Naive thymus-derived CD4-positive, alpha-beta T cell (primary cell): ENCODE measurements at regions not wholly inside any gene's neighbourhood (a gene's known extent, or its start where the extent isn't known, plus 50 kb on each side); places are given as distances from the start of the nearest gene placed in this dataset.
"Not testable (repeated sequence)": the region's sequence is repeated elsewhere in the genome, so short reads cannot be mapped to it uniquely, and the experiment has no call there.

ENCODE experiments used
- ATAC-seq: fragments of 150-1000 bp; cut with Tn5 transposase; 2 replicates; pipeline ENCODE4 v1.10.0; 2021; ENCODE audit warnings: mild to moderate bottlenecking, moderate library complexity
- CTCF ChIA-PET: fragments of 350-600 bp; sonication (Branson Sonifier 250); formaldehyde crosslinking; loops from one replicate; lab custom pipeline; 2021; ENCODE audit warnings: antibody characterized with exemption; lab: Charles Lee
- POLR2A ChIA-PET: fragments of 350-600 bp; sonication (Branson Sonifier 250); formaldehyde crosslinking; loops from one replicate; lab custom pipeline; 2021; ENCODE audit warnings: antibody characterized with exemption, inconsistent platforms; lab: Charles Lee
- DNase-seq, 9 donors: peaks; one replicate each; pipeline versions ENCODE4 v3.0.0 to v3.0.0-alpha.2; 2020 to 2022; ENCODE audit warnings: mixed read lengths in 1 of 9
- H3K27ac ChIP-seq: one replicate; pipeline ENCODE4 v1.7.0; 2013; ENCODE audit warnings: mild to moderate bottlenecking, low read depth, low read length, moderate library complexity
- H3K27me3 ChIP-seq, 2 donors: one replicate each; pipeline ENCODE4 v1.7.0; 2013; ENCODE audit warnings: low read length in 2 of 2, mild to moderate bottlenecking in 2 of 2, moderate library complexity in 2 of 2; ENCODE audit not compliant: control insufficient read depth in 2 of 2, insufficient read depth in 2 of 2
- H3K36me3 ChIP-seq, 3 experiments: 1 replicate in 2 of 3; 2 replicates in 1 of 3; pipeline ENCODE4 v1.7.0; 2013; ENCODE audit warnings: low read length in 3 of 3, mild to moderate bottlenecking in 3 of 3, moderate library complexity in 1 of 3; ENCODE audit not compliant: insufficient read depth in 3 of 3, control insufficient read depth in 2 of 3
- H3K4me1 ChIP-seq, 2 donors: one replicate each; pipeline ENCODE4 v1.7.0; 2013; ENCODE audit warnings: low read length in 2 of 2, mild to moderate bottlenecking in 2 of 2, moderate library complexity in 1 of 2; ENCODE audit not compliant: control insufficient read depth in 2 of 2, insufficient read depth in 2 of 2
- H3K4me3 ChIP-seq: 2 replicates; pipeline ENCODE4 v1.7.0; 2013; ENCODE audit warnings: mild to moderate bottlenecking, low read length
- H3K9me3 ChIP-seq, 3 experiments: 1 replicate in 2 of 3; 2 replicates in 1 of 3; pipeline ENCODE4 v1.7.0; 2013; ENCODE audit warnings: low read length in 3 of 3; ENCODE audit not compliant: control insufficient read depth in 2 of 3
- H3K27ac Mint-ChIP-seq, 9 donors: one replicate each; pipeline ENCODE4 v1.8.0; 2020 to 2022; ENCODE audit warnings: mixed read lengths in 9 of 9, mild to moderate bottlenecking in 8 of 9, moderate library complexity in 5 of 9, inconsistent platforms in 2 of 9
- H3K27me3 Mint-ChIP-seq, 5 donors: one replicate each; pipeline ENCODE4 v1.8.0; 2021 to 2022; ENCODE audit warnings: mixed read lengths in 5 of 5, mild to moderate bottlenecking in 1 of 5
- H3K36me3 Mint-ChIP-seq, 5 donors: one replicate each; pipeline ENCODE4 v1.8.0; 2020 to 2022; ENCODE audit warnings: mixed read lengths in 5 of 5, mild to moderate bottlenecking in 3 of 5, inconsistent platforms in 1 of 5
- H3K4me1 Mint-ChIP-seq, 7 donors: one replicate each; pipeline ENCODE4 v1.8.0; 2020 to 2022; ENCODE audit warnings: mixed read lengths in 7 of 7, mild to moderate bottlenecking in 3 of 7, inconsistent platforms in 1 of 7
- H3K4me3 Mint-ChIP-seq, 10 donors: one replicate each; pipeline ENCODE4 v1.8.0; 2020 to 2022; ENCODE audit warnings: mild to moderate bottlenecking in 10 of 10, mixed read lengths in 10 of 10, moderate library complexity in 6 of 10, inconsistent platforms in 2 of 10
- H3K9me3 Mint-ChIP-seq, 11 donors: one replicate each; pipeline ENCODE4 v1.8.0; 2020 to 2022; ENCODE audit warnings: mixed read lengths in 11 of 11, mild to moderate bottlenecking in 4 of 11, inconsistent platforms in 1 of 11, moderate library complexity in 1 of 11
- intact Hi-C, 2 donors: fragments of 100-400 bp; cut with micrococcal nuclease; formaldehyde crosslinking; loops; one replicate each; pipeline ENCODE4 v1.15.1; 2023

DNA sequence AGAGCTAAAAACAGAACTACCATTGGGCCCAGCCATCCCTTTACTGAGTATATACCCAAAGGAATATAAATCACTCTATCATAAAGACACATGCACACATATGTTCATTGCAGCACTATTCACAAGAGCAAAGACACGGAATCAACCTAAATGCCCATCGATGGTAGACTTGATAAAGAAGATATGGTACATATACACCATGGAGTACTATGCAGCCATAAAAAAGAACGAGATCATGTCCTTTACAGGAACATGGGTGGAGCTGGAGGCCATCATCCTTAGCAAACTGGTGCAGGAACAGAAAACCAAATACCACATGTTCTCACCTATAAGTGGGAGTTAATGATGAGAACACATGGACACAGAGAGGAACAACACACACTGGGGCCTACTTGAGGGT lies 227.1 kb upstream of the RBBP8 start:
- CTCF ChIA-PET, H3K9me3 ChIP-seq, POLR2A ChIA-PET, H3K4me3 ChIP-seq, DNase-seq, H3K27me3 ChIP-seq, H3K36me3 Mint-ChIP-seq, H3K4me1 ChIP-seq, H3K36me3 ChIP-seq, H3K4me3 Mint-ChIP-seq, H3K4me1 Mint-ChIP-seq, ATAC-seq, H3K9me3 Mint-ChIP-seq, H3K27ac ChIP-seq, H3K27ac Mint-ChIP-seq: not testable (repeated sequence)
- peaks cover 0 to 14% (median 5%) of the 10 kb centered on the region in 5 donors for H3K27me3 Mint-ChIP-seq
- intact Hi-C loops = loop anchor here (10.0 kb wide), 2 partner anchors 711 to 1221 kb away; no protein-coding TSS in a partner anchor

DNA sequence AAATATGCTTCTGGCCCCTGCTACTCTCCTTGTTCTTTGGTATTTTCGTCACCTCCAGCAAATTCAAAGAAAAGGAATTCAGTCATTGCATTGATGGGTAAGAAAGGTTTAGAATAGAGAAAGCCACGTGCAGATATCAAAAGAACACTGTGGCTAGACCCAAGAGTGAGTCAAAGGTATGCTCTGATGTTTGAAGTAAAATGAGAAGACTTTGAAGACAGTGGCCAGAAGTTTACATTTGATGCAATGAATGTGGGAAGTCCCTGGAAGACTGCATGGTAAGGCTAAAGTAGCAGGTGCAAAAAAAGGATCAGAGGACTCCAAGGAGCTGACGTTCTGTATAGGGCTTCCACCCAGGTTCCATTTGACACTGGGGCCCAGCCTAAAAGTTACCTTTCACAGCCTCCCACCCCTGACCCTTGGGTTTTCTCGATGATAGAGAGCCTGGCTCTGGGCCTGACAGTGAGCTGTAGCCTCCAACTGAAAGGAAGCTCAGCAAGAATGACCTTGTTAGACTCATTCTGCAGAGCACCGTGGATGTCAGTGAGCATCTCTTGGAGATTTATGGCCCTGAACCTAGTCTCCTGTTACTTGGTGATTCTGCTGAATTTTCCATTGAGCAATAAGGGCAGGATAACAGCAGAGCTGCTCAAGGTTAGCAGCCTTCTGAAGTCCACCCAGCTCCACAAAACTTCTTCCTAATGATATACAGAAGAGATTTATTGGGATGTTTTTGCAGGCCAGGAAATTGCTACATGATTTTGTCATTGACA lies 223.7 kb upstream of the RBBP8 start:
- H3K4me3 ChIP-seq = no peak overlapping the region
- no peaks in the 10 kb centered on the region for H3K4me1 ChIP-seq
- CTCF ChIA-PET = no interaction called here
- DNase-seq (no peak), ATAC-seq (no peak)
- no peaks in the 10 kb centered on the region for H3K36me3 ChIP-seq
- Mint-ChIP-seq H3K27ac (no peak overlapping the region), H3K9me3 (peaks cover 0 to 2% (median 0%) of the 10 kb centered on the region in 11 donors), H3K27me3 (peaks cover 0 to 17% (median 10%) of the 10 kb centered on the region in 5 donors), H3K4me1 (peaks cover 0 to 2% (median 0%) of the 10 kb centered on the region in 7 donors), H3K4me3 (no peak overlapping the region), H3K36me3 (peaks cover 0 to 4% (median 0%) of the 10 kb centered on the region in 5 donors)
- no peaks in the 10 kb centered on the region for H3K9me3 ChIP-seq
- H3K27me3 ChIP-seq = no peaks in the 10 kb centered on the region
- POLR2A ChIA-PET = no interaction called here
- intact Hi-C loops = loop anchor here (10.0 kb wide), 2 partner anchors 715 to 1225 kb away; no protein-coding TSS in a partner anchor
- H3K27ac ChIP-seq = no peak overlapping the region

DNA sequence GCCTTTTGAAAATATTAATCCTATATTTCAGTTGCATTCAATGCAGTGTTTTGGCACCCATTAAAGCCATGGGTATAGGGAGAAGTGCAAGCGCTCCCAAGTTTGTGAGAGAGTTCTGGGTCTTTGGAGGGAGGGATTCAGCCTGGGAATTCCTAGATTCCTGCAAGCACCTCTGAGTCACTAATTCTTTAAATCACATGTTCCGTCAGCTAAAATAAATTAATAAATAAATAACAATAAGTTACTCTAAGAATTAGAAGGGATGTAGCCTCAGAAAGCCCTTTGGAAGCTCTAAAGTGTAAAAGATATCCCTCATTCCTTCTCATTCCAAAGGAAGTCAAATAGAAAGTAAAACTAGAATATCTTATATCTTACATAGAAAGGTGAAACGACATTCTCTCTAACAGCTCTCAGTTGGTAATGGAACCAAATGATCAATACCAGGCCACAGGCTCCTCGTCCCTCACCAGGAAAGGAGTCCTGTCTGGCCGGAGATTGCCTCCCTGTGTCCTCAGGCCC lies 222.4 kb upstream of the RBBP8 start:
- H3K27ac ChIP-seq = no peak overlapping the region
- H3K9me3 ChIP-seq = no peaks in the 10 kb centered on the region
- Mint-ChIP-seq H3K27ac (no peak overlapping the region), H3K4me3 (no peak overlapping the region), H3K4me1 (peaks cover 0 to 2% (median 0%) of the 10 kb centered on the region in 7 donors), H3K27me3 (peaks cover 0 to 16% (median 9%) of the 10 kb centered on the region in 5 donors), H3K9me3 (peaks cover 0 to 2% (median 0%) of the 10 kb centered on the region in 11 donors), H3K36me3 (peaks cover 0 to 4% (median 0%) of the 10 kb centered on the region in 5 donors)
- H3K27me3 ChIP-seq = no peaks in the 10 kb centered on the region
- ATAC-seq (no peak), DNase-seq (no peak)
- intact Hi-C loops = no loop called here
- POLR2A ChIA-PET = no interaction called here
- H3K4me3 ChIP-seq = no peak overlapping the region
- H3K4me1 ChIP-seq = no peaks in the 10 kb centered on the region
- CTCF ChIA-PET = no interaction called here
- H3K36me3 ChIP-seq = no peaks in the 10 kb centered on the region

DNA sequence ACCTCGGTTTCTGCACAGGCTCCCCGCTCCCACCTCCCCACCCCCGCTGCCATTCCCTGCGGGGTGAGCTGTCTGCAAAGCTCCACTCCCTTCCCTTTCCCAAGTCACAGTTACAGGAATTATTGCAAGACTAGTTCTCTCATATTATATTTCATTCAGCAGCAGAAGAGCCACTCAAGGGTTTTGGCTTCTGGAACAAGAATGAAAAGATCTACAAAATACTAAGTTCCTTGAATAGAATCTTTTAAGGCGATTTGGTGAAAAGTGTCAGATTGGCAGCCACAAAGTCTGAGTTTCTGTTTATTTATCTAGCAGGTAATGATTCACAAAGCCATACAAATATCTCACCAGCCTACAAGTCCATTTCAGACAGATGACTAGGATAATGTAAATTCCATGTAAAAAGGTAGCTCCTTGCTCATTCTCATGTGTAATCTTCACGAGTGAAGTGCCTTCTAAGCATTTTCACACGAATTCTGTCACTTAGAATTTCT lies 221.9 kb upstream of the RBBP8 start:
- peaks cover 0 to 11% (median 5%) of the 10 kb centered on the region in 5 donors for H3K27me3 Mint-ChIP-seq
- no peaks in the 10 kb centered on the region for H3K4me1 ChIP-seq
- H3K27me3 ChIP-seq = no peaks in the 10 kb centered on the region
- intact Hi-C loops = no loop called here
- H3K36me3 ChIP-seq = no peaks in the 10 kb centered on the region
- peaks cover 0 to 2% (median 0%) of the 10 kb centered on the region in 7 donors for H3K4me1 Mint-ChIP-seq
- POLR2A ChIA-PET = no interaction called here
- no peak overlapping the region for H3K4me3 ChIP-seq
- no peaks in the 10 kb centered on the region for H3K36me3 Mint-ChIP-seq
- H3K9me3 Mint-ChIP-seq = peaks cover 0 to 2% (median 0%) of the 10 kb centered on the region in 11 donors
- no peaks in the 10 kb centered on the region for H3K9me3 ChIP-seq
- H3K4me3 Mint-ChIP-seq = no peak overlapping the region
- H3K27ac ChIP-seq = no peak overlapping the region
- H3K27ac Mint-ChIP-seq = no peak overlapping the region
- CTCF ChIA-PET = no interaction called here
- DNase-seq (no peak), ATAC-seq (no peak)

DNA sequence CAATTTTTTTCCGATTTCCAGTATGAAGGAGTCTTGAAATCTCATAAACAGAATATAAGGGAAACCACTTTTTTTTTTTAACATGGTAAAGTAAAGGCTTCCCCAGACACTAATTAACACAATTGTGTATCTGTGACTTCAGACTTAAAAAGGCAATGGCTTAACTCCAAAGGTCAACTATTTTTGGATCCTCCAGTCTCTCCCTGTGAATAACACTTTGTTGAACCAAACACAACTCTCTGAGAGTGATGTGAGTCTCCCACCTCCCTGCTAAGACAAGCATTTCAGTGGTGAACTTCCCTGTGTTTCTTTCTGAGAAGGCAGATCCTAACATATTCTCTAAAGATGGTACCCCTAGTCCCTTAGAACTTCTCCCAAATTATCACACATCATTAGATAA lies 219.6 kb upstream of the RBBP8 start:
- H3K9me3 Mint-ChIP-seq = peaks cover 0 to 2% (median 0%) of the 10 kb centered on the region in 11 donors
- ChIA-PET CTCF (interaction anchor here (0.7 kb wide), 1 partner anchor 16 kb away, joined by 4 read pairs; no protein-coding TSS in a partner anchor), POLR2A (no interaction called here)

DNA sequence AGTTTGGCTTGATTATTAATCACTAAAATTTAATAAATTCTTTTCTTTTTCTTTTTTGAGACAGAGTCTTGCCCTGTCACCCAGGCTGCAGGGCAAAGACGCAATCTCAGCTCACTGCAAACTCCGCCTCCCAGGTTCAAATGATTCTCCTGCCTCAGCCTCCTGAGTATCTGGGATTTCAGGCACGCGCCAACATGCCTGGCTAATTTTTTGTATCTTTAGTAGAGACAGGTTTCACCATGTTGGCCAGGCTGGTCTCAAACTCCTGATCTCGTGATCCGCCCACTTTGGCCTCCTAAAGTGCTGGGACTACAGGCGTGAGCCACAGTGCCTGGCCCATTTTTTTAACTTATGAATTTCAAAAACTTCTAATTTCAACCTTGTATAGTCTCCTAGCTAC lies 215.6 kb upstream of the RBBP8 start:
- peaks cover 0 to 12% (median 6%) of the 10 kb centered on the region in 5 donors for H3K27me3 Mint-ChIP-seq
- H3K4me1 Mint-ChIP-seq, H3K4me3 Mint-ChIP-seq, intact Hi-C loops, H3K36me3 Mint-ChIP-seq, ATAC-seq, H3K4me3 ChIP-seq, H3K27me3 ChIP-seq, H3K27ac Mint-ChIP-seq, CTCF ChIA-PET, H3K9me3 ChIP-seq, DNase-seq, H3K4me1 ChIP-seq, H3K36me3 ChIP-seq, H3K27ac ChIP-seq, H3K9me3 Mint-ChIP-seq, POLR2A ChIA-PET: not testable (repeated sequence)

More for the DNA sequence above, 219.6 kb upstream of the RBBP8 start:
- Histone ChIP-seq H3K36me3 (no peaks in the 10 kb centered on the region), H3K4me3 (no peak overlapping the region), H3K9me3 (no peaks in the 10 kb centered on the region), H3K27ac (no peak overlapping the region), H3K27me3 (no peaks in the 10 kb centered on the region), H3K4me1 (no peaks in the 10 kb centered on the region)
- ATAC-seq = no peak
- Mint-ChIP-seq H3K4me1 (peaks cover 0 to 2% (median 0%) of the 10 kb centered on the region in 7 donors), H3K36me3 (no peaks in the 10 kb centered on the region), H3K4me3 (no peak overlapping the region), H3K27ac (no peak overlapping the region), H3K27me3 (peaks cover 0 to 18% (median 9%) of the 10 kb centered on the region in 5 donors)
- intact Hi-C loops = no loop called here
- no peak for DNase-seq
